ENCODE measurements at regions not wholly inside any gene's neighbourhood (a gene's known extent, or its start where the extent isn't known, plus 50 kb on each side); places are given as distances from the start of the nearest gene placed in this dataset.

GRCh38 chrX:98338544-98338943 lies 1454.8 kb downstream of the RPA4 start:
- Mint-ChIP-seq H3K4me1 (peaks cover 14% of the 10 kb centered on the region), H3K27me3 (ENCODE audit: low read depth, poor library complexity) (no peaks in the 10 kb centered on the region), H3K27ac (no peak overlapping the region), H3K9me3 (peaks cover 26% of the 10 kb centered on the region), H3K36me3 (ENCODE audit: low read depth) (peaks cover 5% of the 10 kb centered on the region), H3K4me3 (no peak overlapping the region)
- no peak for TF ChIP-seq CTCF (IDR thresholded peaks at IDR 0.05)
- no peak for DNase-seq

- Mint-ChIP-seq H3K27ac (no peak overlapping the region), H3K27me3 (ENCODE audit: low read depth, poor library complexity) (no peaks in the 10 kb centered on the region), H3K4me3 (no peak overlapping the region), H3K4me1 (peaks cover 6% of the 10 kb centered on the region), H3K36me3 (ENCODE audit: low read depth) (no peaks in the 10 kb centered on the region), H3K9me3 (peaks cover 6% of the 10 kb centered on the region)
- no peak for DNase-seq
- TF ChIP-seq CTCF (IDR thresholded peaks at IDR 0.05), result no peak
These were observed 1467.2 kb downstream of the RPA4 start for GRCh38 chrX:98350940-98351339.

GRCh38 chrX:98357146-98357545 lies 1473.4 kb downstream of the RPA4 start:
- DNase-seq, result no peak
- Mint-ChIP-seq H3K27me3 (ENCODE audit: low read depth, poor library complexity) (no peaks in the 10 kb centered on the region), H3K36me3 (ENCODE audit: low read depth) (no peaks in the 10 kb centered on the region), H3K4me3 (no peak overlapping the region), H3K9me3 (peaks cover 19% of the 10 kb centered on the region), H3K4me1 (no peaks in the 10 kb centered on the region), H3K27ac (no peak overlapping the region)
- TF ChIP-seq CTCF (IDR thresholded peaks at IDR 0.05), result no peak

GRCh38 chrX:98362630-98363029 lies 1478.9 kb downstream of the RPA4 start:
- no peak for TF ChIP-seq CTCF (IDR thresholded peaks at IDR 0.05)
- Mint-ChIP-seq H3K36me3 (ENCODE audit: low read depth) (no peaks in the 10 kb centered on the region), H3K9me3 (peaks cover 20% of the 10 kb centered on the region), H3K27me3 (ENCODE audit: low read depth, poor library complexity) (no peaks in the 10 kb centered on the region), H3K4me1 (no peaks in the 10 kb centered on the region), H3K4me3 (no peak overlapping the region), H3K27ac (no peak overlapping the region)
- DNase-seq, result no peak

GRCh38 chrX:98371994-98372393 lies 1488.3 kb downstream of the RPA4 start:
- H3K27ac Mint-ChIP-seq, result peak overlapping the region; percentile 33
- TF ChIP-seq CTCF (IDR thresholded peaks at IDR 0.05), result no peak
- no peak overlapping the region for H3K4me3 Mint-ChIP-seq
- no peaks in the 10 kb centered on the region for H3K27me3 Mint-ChIP-seq (ENCODE audit: low read depth, poor library complexity)
- H3K4me1 Mint-ChIP-seq, result peaks cover 6% of the 10 kb centered on the region
- H3K36me3 Mint-ChIP-seq (ENCODE audit: low read depth), result no peaks in the 10 kb centered on the region
- peaks cover 13% of the 10 kb centered on the region for H3K9me3 Mint-ChIP-seq
- DNase-seq, result no peak

GRCh38 chrX:98379134-98379533 lies 1495.4 kb downstream of the RPA4 start:
- H3K4me3 Mint-ChIP-seq, result no peak overlapping the region

More at GRCh38 chrX:98379134-98379533, 1495.4 kb downstream of the RPA4 start:
- no peak for TF ChIP-seq CTCF (IDR thresholded peaks at IDR 0.05)
- DNase-seq, result no peak
- no peaks in the 10 kb centered on the region for H3K27me3 Mint-ChIP-seq (ENCODE audit: low read depth, poor library complexity)
- peaks cover 24% of the 10 kb centered on the region for H3K4me1 Mint-ChIP-seq
- no peak overlapping the region for H3K27ac Mint-ChIP-seq
- H3K9me3 Mint-ChIP-seq, result peaks cover 19% of the 10 kb centered on the region
- H3K36me3 Mint-ChIP-seq (ENCODE audit: low read depth), result peaks cover 5% of the 10 kb centered on the region

Data from nephron progenitor cell (in vitro differentiated cells).